ENCODE measurements at regions not wholly inside any gene's neighbourhood (a gene's known extent, or its start where the extent isn't known, plus 50 kb on each side); places are given as distances from the start of the nearest gene placed in this dataset.

GRCh38 chr2:176553685-176554100, 284.5 kb downstream of the MTX2 start:
- TF ChIP-seq, protein P1, sequence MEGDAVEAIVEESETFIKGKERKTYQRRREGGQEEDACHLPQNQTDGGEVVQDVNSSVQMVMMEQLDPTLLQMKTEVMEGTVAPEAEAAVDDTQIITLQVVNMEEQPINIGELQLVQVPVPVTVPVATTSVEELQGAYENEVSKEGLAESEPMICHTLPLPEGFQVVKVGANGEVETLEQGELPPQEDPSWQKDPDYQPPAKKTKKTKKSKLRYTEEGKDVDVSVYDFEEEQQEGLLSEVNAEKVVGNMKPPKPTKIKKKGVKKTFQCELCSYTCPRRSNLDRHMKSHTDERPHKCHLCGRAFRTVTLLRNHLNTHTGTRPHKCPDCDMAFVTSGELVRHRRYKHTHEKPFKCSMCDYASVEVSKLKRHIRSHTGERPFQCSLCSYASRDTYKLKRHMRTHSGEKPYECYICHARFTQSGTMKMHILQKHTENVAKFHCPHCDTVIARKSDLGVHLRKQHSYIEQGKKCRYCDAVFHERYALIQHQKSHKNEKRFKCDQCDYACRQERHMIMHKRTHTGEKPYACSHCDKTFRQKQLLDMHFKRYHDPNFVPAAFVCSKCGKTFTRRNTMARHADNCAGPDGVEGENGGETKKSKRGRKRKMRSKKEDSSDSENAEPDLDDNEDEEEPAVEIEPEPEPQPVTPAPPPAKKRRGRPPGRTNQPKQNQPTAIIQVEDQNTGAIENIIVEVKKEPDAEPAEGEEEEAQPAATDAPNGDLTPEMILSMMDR (conservative IDR thresholded peaks at IDR 0.05; ENCODE audit: low read length) = no peak
- TF ChIP-seq EZH2phosphoT487 (IDR thresholded peaks at IDR 0.05; ENCODE audit: borderline replicate concordance, low read depth, low read length) = no peak
